GM21447 (cell line): ENCODE measurements at regions not wholly inside any gene's neighbourhood (a gene's known extent, or its start where the extent isn't known, plus 50 kb on each side); places are given as distances from the start of the nearest gene placed in this dataset.

Experiments
- ATAC-seq: cut with Tn5 transposase; IDR thresholded peaks from one replicate; pipeline ENCODE4 v1.9.1; 2021; ENCODE audit not compliant: unreplicated experiment

GRCh38 chr5:117207088-117207668 is 632.6 kb upstream of the SEMA6A start:
- ATAC-seq, result no peak

- no peak for ATAC-seq
Observed at GRCh38 chr5:117205894-117206293, 631.3 kb upstream of the SEMA6A start.

GRCh38 chr5:117204926-117205869 is 630.6 kb upstream of the SEMA6A start:
- ATAC-seq, result no peak

- no peak for ATAC-seq
Observed at GRCh38 chr5:117204404-117204803, 629.8 kb upstream of the SEMA6A start.

- ATAC-seq, result no peak
Observed at GRCh38 chr5:117203584-117203983, 629.0 kb upstream of the SEMA6A start.

- no peak for ATAC-seq
Observed at GRCh38 chr5:117201001-117201400, 626.4 kb upstream of the SEMA6A start.

GRCh38 chr5:117195076-117195475 is 620.5 kb upstream of the SEMA6A start:
- ATAC-seq, result no peak

GRCh38 chr5:117191251-117191650 is 616.6 kb upstream of the SEMA6A start:
- ATAC-seq, result no peak

- no peak for ATAC-seq
Observed at GRCh38 chr5:117189784-117190183, 615.2 kb upstream of the SEMA6A start.

- no peak for ATAC-seq
Observed at GRCh38 chr5:117188211-117188610, 613.6 kb upstream of the SEMA6A start.

- ATAC-seq, result no peak
Observed at GRCh38 chr5:117186751-117187150, 612.1 kb upstream of the SEMA6A start.

GRCh38 chr5:117183326-117183725 is 608.7 kb upstream of the SEMA6A start:
- ATAC-seq, result no peak

- no peak for ATAC-seq
Observed at GRCh38 chr5:117182104-117182503, 607.5 kb upstream of the SEMA6A start.

- ATAC-seq, result no peak
Observed at GRCh38 chr5:117177302-117177701, 602.7 kb upstream of the SEMA6A start.

- no peak for ATAC-seq
Observed at GRCh38 chr5:117165068-117165467, 590.4 kb upstream of the SEMA6A start.

GRCh38 chr5:117161718-117162335 is 587.2 kb upstream of the SEMA6A start:
- ATAC-seq, result no peak

GRCh38 chr5:117160391-117160790 is 585.8 kb upstream of the SEMA6A start:
- no peak for ATAC-seq

- ATAC-seq, result no peak
Observed at GRCh38 chr5:117149312-117149711, 574.7 kb upstream of the SEMA6A start.

- no peak for ATAC-seq
Observed at GRCh38 chr5:117144086-117144485, 569.5 kb upstream of the SEMA6A start.

GRCh38 chr5:117143406-117143805 is 568.8 kb upstream of the SEMA6A start:
- no peak for ATAC-seq

- ATAC-seq, result no peak
Observed at GRCh38 chr5:117138523-117138922, 563.9 kb upstream of the SEMA6A start.

GRCh38 chr5:117135851-117136250 is 561.2 kb upstream of the SEMA6A start:
- no peak for ATAC-seq
